Astrocyte of the cerebellum (primary cell): ENCODE measurements at regions not wholly inside any gene's neighbourhood (a gene's known extent, or its start where the extent isn't known, plus 50 kb on each side); places are given as distances from the start of the nearest gene placed in this dataset.

ENCODE experiments used
- DNase-seq: peaks from one replicate; pipeline ENCODE4 v3.0.0-alpha.2; 2011; ENCODE audit warnings: low read depth
- H3K4me3 ChIP-seq: 2 replicates; pipeline ENCODE4 v1.5.1; 2011; ENCODE audit warnings: mild to moderate bottlenecking, low read depth, low read length, moderate library complexity
- CTCF ChIP-seq: IDR thresholded peaks from 2 replicates; pipeline ENCODE4 v1.5.1; 2012; ENCODE audit warnings: low read length, low read depth, moderate library complexity, mild to moderate bottlenecking; ENCODE audit errors: missing control alignments
- in situ Hi-C: cut with HindIII; loops from 2 replicates; pipeline ENCODE4 v1.10.0; 2017; ENCODE audit warnings: low sequenced_read_pairs

DNA sequence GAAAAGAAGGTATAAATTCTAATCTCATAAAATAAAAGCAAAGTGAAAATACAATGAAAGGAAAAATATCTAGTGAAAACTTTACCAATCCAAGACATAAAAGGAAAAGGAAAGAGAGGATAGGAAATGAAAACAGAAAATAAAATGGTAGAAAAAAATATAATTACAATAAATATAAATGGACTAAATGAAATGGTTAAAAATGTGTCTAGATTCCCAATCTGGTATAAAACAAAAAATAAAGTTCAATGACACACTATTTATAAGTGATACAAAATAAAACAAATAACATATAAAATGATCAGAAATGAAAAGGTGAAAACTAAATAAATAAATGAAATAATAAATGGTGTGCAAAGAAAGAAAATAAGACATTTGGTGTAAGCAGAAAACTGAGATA, 516.4 kb upstream of the RORB start:
- TF ChIP-seq CTCF = no peak
- H3K4me3 ChIP-seq = no peak overlapping the region
- in situ Hi-C loops = no loop called here
- DNase-seq = no peak

- TF ChIP-seq CTCF = no peak
- H3K4me3 ChIP-seq = no peak overlapping the region
- no peak for DNase-seq
- in situ Hi-C loops = no loop called here
These were observed 515.7 kb upstream of the RORB start for GRCh38 chr9:73981405-73981804.

- DNase-seq = no peak
- no peak for TF ChIP-seq CTCF
- in situ Hi-C loops = no loop called here
These were observed 501.3 kb upstream of the RORB start for GRCh38 chr9:73995836-73996235.

DNA sequence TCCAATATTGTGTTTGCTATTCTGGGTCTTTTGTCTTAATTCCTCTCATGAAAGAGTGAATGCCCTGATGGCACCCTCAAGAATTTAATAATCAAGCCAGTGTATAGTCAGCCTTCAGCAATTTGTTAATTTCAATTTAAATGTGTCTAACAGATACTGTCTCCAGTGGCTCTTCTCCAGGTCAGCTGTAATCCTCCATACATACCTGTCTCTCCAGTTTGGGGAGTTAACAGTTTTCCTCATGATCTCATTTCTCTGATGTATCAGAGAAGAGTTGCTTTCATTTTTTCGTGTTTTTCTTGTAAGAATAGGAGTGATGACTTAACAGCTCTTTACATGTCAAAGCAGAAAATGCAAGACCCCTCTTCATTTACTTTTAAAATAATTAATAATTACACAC, 500.3 kb upstream of the RORB start:
- DNase-seq = no peak
- no peak overlapping the region for H3K4me3 ChIP-seq
- in situ Hi-C loops = no loop called here
- no peak for TF ChIP-seq CTCF

More at GRCh38 chr9:73995836-73996235, 501.3 kb upstream of the RORB start:
- H3K4me3 ChIP-seq = no peak overlapping the region

DNA sequence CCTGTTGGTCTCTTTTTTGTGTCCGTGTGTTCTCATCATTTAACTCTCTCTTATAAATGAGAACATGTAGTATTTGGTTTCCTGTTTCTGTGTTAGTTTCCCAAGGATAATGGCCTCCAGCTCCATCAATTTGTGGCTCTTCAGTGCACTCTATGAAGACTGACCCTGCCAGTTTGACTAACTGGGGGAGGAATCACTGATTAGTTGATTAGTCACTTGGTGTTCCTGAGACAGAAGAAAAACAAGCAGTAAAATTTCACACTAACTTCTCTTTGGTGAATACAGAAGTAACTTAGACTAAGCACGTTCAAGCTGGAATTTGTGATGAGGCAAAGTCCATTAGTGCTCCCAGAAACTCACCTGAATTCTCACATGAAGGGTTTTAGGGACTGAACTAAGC, 495.8 kb upstream of the RORB start:
- no peak for DNase-seq
- TF ChIP-seq CTCF = no peak
- H3K4me3 ChIP-seq = no peak overlapping the region
- in situ Hi-C loops = no loop called here

DNA sequence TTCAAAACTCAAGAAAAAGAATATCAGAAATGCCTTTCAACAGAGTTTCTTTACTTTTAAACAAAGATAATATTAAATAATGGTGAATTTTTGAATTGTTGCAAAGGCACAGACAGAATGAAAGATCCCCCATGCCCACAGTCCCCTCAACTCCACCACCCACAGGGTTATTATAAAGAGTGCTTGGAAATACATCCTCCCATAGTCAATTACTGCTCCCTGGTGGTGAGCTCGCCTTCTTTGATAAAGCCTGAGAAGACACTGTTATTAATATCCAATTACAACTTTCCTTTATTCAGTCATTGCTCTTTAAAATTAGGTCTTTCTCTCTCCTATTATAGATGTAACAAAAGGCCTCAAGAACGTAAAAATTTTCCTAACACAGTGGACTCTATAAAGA, 490.2 kb upstream of the RORB start:
- in situ Hi-C loops = no loop called here
- peak; percentile 22 for TF ChIP-seq CTCF
- H3K4me3 ChIP-seq = no peak overlapping the region
- no peak for DNase-seq

DNA sequence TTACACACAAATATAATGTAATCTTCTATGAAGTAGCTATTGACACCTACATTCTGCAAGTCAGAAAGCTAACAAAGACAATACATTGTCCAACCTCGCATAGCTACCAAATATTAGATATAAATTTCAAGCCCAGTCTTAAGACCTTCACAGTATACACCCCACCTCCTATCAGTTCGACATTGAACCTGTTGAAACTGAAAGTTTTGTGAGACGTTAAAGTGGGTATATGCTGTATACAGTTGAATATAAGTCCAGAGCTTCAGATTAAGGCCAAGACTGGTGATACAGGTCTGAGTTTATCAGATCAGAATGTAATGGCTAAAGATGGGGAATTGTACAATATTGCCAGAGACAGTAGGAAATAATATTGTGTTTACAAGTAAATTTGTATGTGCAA, 489.3 kb upstream of the RORB start:
- no peak for TF ChIP-seq CTCF
- no peak for DNase-seq
- in situ Hi-C loops = no loop called here
- no peak overlapping the region for H3K4me3 ChIP-seq
